Neural cell (in vitro differentiated cells): ENCODE measurements at regions not wholly inside any gene's neighbourhood (a gene's known extent, or its start where the extent isn't known, plus 50 kb on each side); places are given as distances from the start of the nearest gene placed in this dataset.

ENCODE experiments used
- H2AFZ ChIP-seq: fragments of 200-600, 300-800 bp; sonication (generic), shearing (Covaris generic); 2 replicates; pipeline ENCODE4 v1.6.0; 2014; ENCODE audit warnings: low read depth, mild to moderate bottlenecking, antibody characterized with exemption, low read length, moderate library complexity
- H3F3A ChIP-seq: fragments of 200-600 bp; shearing (Covaris generic); 2 replicates; pipeline ENCODE4 v1.6.1; 2016; ENCODE audit warnings: mild to moderate bottlenecking, moderate library complexity, mixed read lengths, antibody characterized with exemption, low read length; ENCODE audit not compliant: insufficient read depth, poor library complexity, severe bottlenecking
- H3K27ac ChIP-seq: fragments of 200-600, 300-800 bp; sonication (generic), shearing (Covaris generic); 2 replicates; pipeline ENCODE4 v1.5.1; 2014; ENCODE audit warnings: mild to moderate bottlenecking, low read length, moderate library complexity
- H3K27me3 ChIP-seq: fragments of 300-800, 200-600 bp; sonication (generic), shearing (Covaris generic); 2 replicates; pipeline ENCODE4 v1.6.0; 2014; ENCODE audit warnings: mild to moderate bottlenecking, low read depth, low read length, moderate library complexity; ENCODE audit not compliant: insufficient read depth
- H3K36me3 ChIP-seq: fragments of 300-800, 200-600 bp; sonication (generic), shearing (Covaris generic); 2 replicates; pipeline ENCODE4 v1.5.1; 2014; ENCODE audit warnings: mild to moderate bottlenecking, antibody characterized with exemption, low read length, moderate library complexity; ENCODE audit not compliant: insufficient read depth
- H3K4me2 ChIP-seq: fragments of 300-800, 200-600 bp; sonication (generic), shearing (Covaris generic); 2 replicates; pipeline ENCODE4 v1.6.0; 2014; ENCODE audit warnings: mild to moderate bottlenecking, low read length
- H3K4me3 ChIP-seq: fragments of 300-800, 200-600 bp; sonication (generic), shearing (Covaris generic); 2 replicates; pipeline ENCODE4 v1.5.1; 2014; ENCODE audit warnings: mild to moderate bottlenecking, low read length, moderate library complexity
- H3K79me2 ChIP-seq: fragments of 200-600 bp; shearing (Covaris generic); replicated peaks from 2 replicates; pipeline ENCODE4 v1.6.0; 2014; ENCODE audit warnings: mild to moderate bottlenecking, low read length, moderate library complexity; ENCODE audit not compliant: insufficient read depth
- H3K9ac ChIP-seq: fragments of 300-800, 200-600 bp; sonication (generic), shearing (Covaris generic); 2 replicates; pipeline ENCODE4 v1.6.1; 2016; ENCODE audit warnings: mild to moderate bottlenecking, low read length, mixed read lengths
- H3K9me2 ChIP-seq: fragments of 200-600 bp; shearing (Covaris generic); 2 replicates; pipeline ENCODE4 v1.6.1; 2016; ENCODE audit warnings: mild to moderate bottlenecking, low read length, mixed read lengths; ENCODE audit not compliant: insufficient read depth
- H3K9me3 ChIP-seq: fragments of 200-600, 300-800 bp; sonication (generic), shearing (Covaris generic); 2 replicates; pipeline ENCODE4 v1.6.1; 2016; ENCODE audit warnings: mild to moderate bottlenecking, mixed run types, low read length, moderate library complexity, mixed read lengths
- H4K20me1 ChIP-seq: fragments of 200-600 bp; shearing (Covaris generic); 2 replicates; pipeline ENCODE4 v1.6.1; 2016; ENCODE audit warnings: mild to moderate bottlenecking, mixed run types; ENCODE audit not compliant: insufficient read depth
- EP300 ChIP-seq: fragments of 450-650 bp; conservative IDR thresholded peaks from 2 replicates; pipeline ENCODE4 v1.6.1; 2014; ENCODE audit warnings: antibody characterized with exemption, mild to moderate bottlenecking, moderate library complexity; ENCODE audit not compliant: poor library complexity, severe bottlenecking
- EZH2 ChIP-seq: fragments of 200-600, 300-800 bp; shearing (Covaris generic), sonication (generic); IDR thresholded peaks from 2 replicates; pipeline ENCODE4 v1.6.1; 2014; ENCODE audit warnings: antibody characterized with exemption, low read length, borderline replicate concordance, mild to moderate bottlenecking; ENCODE audit not compliant: insufficient read depth, poor library complexity, severe bottlenecking
- MXI1 ChIP-seq: fragments of 450-650 bp; conservative IDR thresholded peaks from 2 replicates; pipeline ENCODE4 v1.6.1; 2014; ENCODE audit warnings: antibody characterized with exemption, mild to moderate bottlenecking; ENCODE audit not compliant: poor library complexity, severe bottlenecking
- POLR2AphosphoS5 ChIP-seq: IDR thresholded peaks from 2 replicates; pipeline ENCODE4 v1.6.1; 2012
- RAD21 ChIP-seq: fragments of 450-650 bp; conservative IDR thresholded peaks from 2 replicates; pipeline ENCODE4 v1.6.1; 2014; ENCODE audit warnings: antibody characterized with exemption, mild to moderate bottlenecking, moderate library complexity
- REST ChIP-seq: IDR thresholded peaks from 2 replicates; pipeline ENCODE4 v1.6.1; 2012; ENCODE audit warnings: borderline replicate concordance
- SMC3 ChIP-seq: fragments of 450-650 bp; conservative IDR thresholded peaks from 2 replicates; pipeline ENCODE4 v1.6.1; 2014; ENCODE audit warnings: antibody characterized with exemption, mild to moderate bottlenecking, moderate library complexity; ENCODE audit not compliant: poor library complexity
- TAF1 ChIP-seq: IDR thresholded peaks from 2 replicates; pipeline ENCODE4 v1.6.1; 2012; ENCODE audit warnings: low read depth
- TF ChIP-seq, protein P1 (sequence below): fragments of 450-650 bp; IDR thresholded peaks from 2 replicates; pipeline ENCODE4 v1.5.1; 2014; ENCODE audit warnings: antibody characterized with exemption, mild to moderate bottlenecking, moderate library complexity; ENCODE audit not compliant: poor library complexity, severe bottlenecking

DNA sequence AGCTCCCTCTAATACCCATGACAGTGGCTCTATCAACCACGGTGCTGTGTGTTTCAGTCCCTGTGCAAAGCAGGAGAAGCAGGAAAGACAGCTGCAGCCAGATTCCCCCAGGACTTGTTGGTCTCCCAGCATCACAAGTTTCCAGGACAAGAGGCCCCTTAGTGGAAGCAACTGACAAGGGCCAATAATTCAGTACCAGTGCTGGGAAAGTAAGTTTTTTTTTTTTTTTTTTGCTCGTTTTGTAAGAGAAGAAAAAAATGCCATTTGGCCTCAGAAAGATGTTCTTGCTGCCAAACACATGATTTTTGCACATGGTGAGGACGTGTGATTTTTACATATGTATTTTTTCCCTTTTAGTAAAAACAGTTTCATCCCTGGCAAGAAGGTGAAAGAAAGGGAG lies 284.2 kb upstream of the ZMIZ1 start:
- Histone ChIP-seq H3K79me2 (no peaks in the 10 kb centered on the region), H3F3A (no peaks in the 10 kb centered on the region), H3K27me3 (no peaks in the 10 kb centered on the region), H3K4me3 (no peak overlapping the region), H3K4me2 (no peak overlapping the region), H3K36me3 (no peaks in the 10 kb centered on the region), H3K27ac (no peak overlapping the region), H3K9me3 (no peaks in the 10 kb centered on the region), H3K9ac (no peak overlapping the region), H4K20me1 (no peaks in the 10 kb centered on the region), H2AFZ (no peak overlapping the region), H3K9me2 (no peaks in the 10 kb centered on the region)
- TF ChIP-seq EP300 (no peak), RAD21 (no peak), SMC3 (no peak), MXI1 (no peak), EZH2 (no peak), POLR2AphosphoS5 (no peak), REST (no peak), TAF1 (no peak)
- TF ChIP-seq, protein P1, sequence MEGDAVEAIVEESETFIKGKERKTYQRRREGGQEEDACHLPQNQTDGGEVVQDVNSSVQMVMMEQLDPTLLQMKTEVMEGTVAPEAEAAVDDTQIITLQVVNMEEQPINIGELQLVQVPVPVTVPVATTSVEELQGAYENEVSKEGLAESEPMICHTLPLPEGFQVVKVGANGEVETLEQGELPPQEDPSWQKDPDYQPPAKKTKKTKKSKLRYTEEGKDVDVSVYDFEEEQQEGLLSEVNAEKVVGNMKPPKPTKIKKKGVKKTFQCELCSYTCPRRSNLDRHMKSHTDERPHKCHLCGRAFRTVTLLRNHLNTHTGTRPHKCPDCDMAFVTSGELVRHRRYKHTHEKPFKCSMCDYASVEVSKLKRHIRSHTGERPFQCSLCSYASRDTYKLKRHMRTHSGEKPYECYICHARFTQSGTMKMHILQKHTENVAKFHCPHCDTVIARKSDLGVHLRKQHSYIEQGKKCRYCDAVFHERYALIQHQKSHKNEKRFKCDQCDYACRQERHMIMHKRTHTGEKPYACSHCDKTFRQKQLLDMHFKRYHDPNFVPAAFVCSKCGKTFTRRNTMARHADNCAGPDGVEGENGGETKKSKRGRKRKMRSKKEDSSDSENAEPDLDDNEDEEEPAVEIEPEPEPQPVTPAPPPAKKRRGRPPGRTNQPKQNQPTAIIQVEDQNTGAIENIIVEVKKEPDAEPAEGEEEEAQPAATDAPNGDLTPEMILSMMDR = no peak

DNA sequence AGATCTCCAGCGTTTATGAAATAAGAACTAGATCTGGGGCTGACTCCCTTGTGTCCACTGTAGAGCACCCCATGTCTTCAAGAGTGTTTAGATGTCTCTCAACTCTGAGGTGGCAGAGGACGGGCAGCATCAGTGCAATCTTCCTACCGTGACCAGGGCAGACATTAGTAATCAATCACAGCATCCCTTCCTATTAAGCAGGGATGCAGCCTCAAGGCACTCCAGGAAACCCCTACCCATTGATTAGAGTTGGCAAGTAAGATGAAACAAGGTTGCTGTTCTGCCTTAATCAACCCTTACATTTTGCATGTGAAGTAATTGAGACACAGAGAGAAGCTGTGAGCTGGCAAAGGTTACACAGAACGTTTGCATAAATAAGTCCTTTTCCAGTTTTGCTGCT lies 283.7 kb upstream of the ZMIZ1 start:
- no peaks in the 10 kb centered on the region for H3K79me2 ChIP-seq
- H3K36me3 ChIP-seq = no peaks in the 10 kb centered on the region
- no peak overlapping the region for H2AFZ ChIP-seq
- H3K4me3 ChIP-seq = no peak overlapping the region
- no peaks in the 10 kb centered on the region for H4K20me1 ChIP-seq
- H3F3A ChIP-seq = no peaks in the 10 kb centered on the region
- TF ChIP-seq RAD21 = no peak
- TF ChIP-seq, protein P1 = no peak
- no peak for TF ChIP-seq SMC3
- no peak for TF ChIP-seq MXI1
- no peak for TF ChIP-seq REST
- no peak for TF ChIP-seq EP300
- TF ChIP-seq POLR2AphosphoS5 = no peak
- no peak for TF ChIP-seq EZH2
- TF ChIP-seq TAF1 = no peak
- no peaks in the 10 kb centered on the region for H3K9me2 ChIP-seq
- H3K27me3 ChIP-seq = no peaks in the 10 kb centered on the region
- H3K27ac ChIP-seq = no peak overlapping the region
- no peak overlapping the region for H3K9ac ChIP-seq
- no peak overlapping the region for H3K4me2 ChIP-seq
- H3K9me3 ChIP-seq = no peaks in the 10 kb centered on the region
